HEK293 (cell line): ENCODE measurements at regions not wholly inside any gene's neighbourhood (a gene's known extent, or its start where the extent isn't known, plus 50 kb on each side); places are given as distances from the start of the nearest gene placed in this dataset.

Experiments
- KLF8 ChIP-seq: fragments of 450-650 bp; formaldehyde crosslinking; IDR thresholded peaks from 2 replicates; pipeline ENCODE4 v1.5.1; 2016; ENCODE audit warnings: missing biosample characterization, missing genetic modification characterization
- RBAK ChIP-seq: fragments of 450-650 bp; formaldehyde crosslinking; IDR thresholded peaks from 2 replicates; pipeline ENCODE4 v1.5.1; 2016; ENCODE audit warnings: missing biosample characterization, missing genetic modification characterization
- ZBTB48 ChIP-seq: fragments of 450-650 bp; formaldehyde crosslinking; IDR thresholded peaks from 2 replicates; pipeline ENCODE4 v1.5.1; 2016; ENCODE audit warnings: missing biosample characterization, missing genetic modification characterization
- ZFHX2 ChIP-seq: fragments of 450-650 bp; formaldehyde crosslinking; conservative IDR thresholded peaks from 2 replicates; pipeline ENCODE4 v1.5.1; 2016; ENCODE audit warnings: missing biosample characterization, missing genetic modification characterization
- TF ChIP-seq, protein P1 (sequence below): fragments of 450-650 bp; formaldehyde crosslinking; IDR thresholded peaks from 2 replicates; pipeline ENCODE4 v1.5.1; 2016; ENCODE audit warnings: missing biosample characterization, missing genetic modification characterization

GRCh38 chr12:53843545-53843944 lies 91.8 kb upstream of the CISTR start:
- TF ChIP-seq, protein P1, sequence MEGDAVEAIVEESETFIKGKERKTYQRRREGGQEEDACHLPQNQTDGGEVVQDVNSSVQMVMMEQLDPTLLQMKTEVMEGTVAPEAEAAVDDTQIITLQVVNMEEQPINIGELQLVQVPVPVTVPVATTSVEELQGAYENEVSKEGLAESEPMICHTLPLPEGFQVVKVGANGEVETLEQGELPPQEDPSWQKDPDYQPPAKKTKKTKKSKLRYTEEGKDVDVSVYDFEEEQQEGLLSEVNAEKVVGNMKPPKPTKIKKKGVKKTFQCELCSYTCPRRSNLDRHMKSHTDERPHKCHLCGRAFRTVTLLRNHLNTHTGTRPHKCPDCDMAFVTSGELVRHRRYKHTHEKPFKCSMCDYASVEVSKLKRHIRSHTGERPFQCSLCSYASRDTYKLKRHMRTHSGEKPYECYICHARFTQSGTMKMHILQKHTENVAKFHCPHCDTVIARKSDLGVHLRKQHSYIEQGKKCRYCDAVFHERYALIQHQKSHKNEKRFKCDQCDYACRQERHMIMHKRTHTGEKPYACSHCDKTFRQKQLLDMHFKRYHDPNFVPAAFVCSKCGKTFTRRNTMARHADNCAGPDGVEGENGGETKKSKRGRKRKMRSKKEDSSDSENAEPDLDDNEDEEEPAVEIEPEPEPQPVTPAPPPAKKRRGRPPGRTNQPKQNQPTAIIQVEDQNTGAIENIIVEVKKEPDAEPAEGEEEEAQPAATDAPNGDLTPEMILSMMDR, result no peak
- TF ChIP-seq ZBTB48 (tag by site-specific recombination) (no peak), ZFHX2 (tag by site-specific recombination) (no peak), RBAK (no peak), KLF8 (tag by site-specific recombination) (no peak)
